Osteoblast (primary cell): ENCODE measurements at regions not wholly inside any gene's neighbourhood (a gene's known extent, or its start where the extent isn't known, plus 50 kb on each side); places are given as distances from the start of the nearest gene placed in this dataset.

ENCODE experiments used
- DNase-seq: peaks from one replicate; pipeline ENCODE4 v3.0.0; 2011; ENCODE audit warnings: low spot score, mixed read lengths; ENCODE audit not compliant: insufficient read length; ENCODE audit errors: missing footprints
- H2AFZ ChIP-seq: 2 replicates; pipeline ENCODE4 v1.6.0; 2011; ENCODE audit warnings: mild to moderate bottlenecking, low read length
- H3K27ac ChIP-seq: 2 replicates; pipeline ENCODE4 v1.5.1; 2011; ENCODE audit warnings: mild to moderate bottlenecking, low read depth, low read length, moderate library complexity
- H3K27me3 ChIP-seq: 2 replicates; pipeline ENCODE4 v1.6.0; 2012; ENCODE audit warnings: mild to moderate bottlenecking, control low read depth, inconsistent platforms, low read length, moderate library complexity; ENCODE audit not compliant: insufficient read depth
- H3K36me3 ChIP-seq: 2 replicates; pipeline ENCODE4 v1.5.1; 2011; ENCODE audit warnings: mild to moderate bottlenecking, low read length, control low read depth, moderate library complexity; ENCODE audit not compliant: insufficient read depth
- H3K4me1 ChIP-seq: 2 replicates; pipeline ENCODE4 v1.5.1; 2011; ENCODE audit warnings: mild to moderate bottlenecking, low read length, control low read depth, moderate library complexity; ENCODE audit not compliant: insufficient read depth
- H3K4me2 ChIP-seq: 2 replicates; pipeline ENCODE4 v1.6.0; 2011; ENCODE audit warnings: mild to moderate bottlenecking, low read length; ENCODE audit not compliant: insufficient read depth
- H3K4me3 ChIP-seq: fragments of 200-600 bp; sonication (generic); 3 replicates; pipeline ENCODE4 v1.5.1; 2012; ENCODE audit warnings: mild to moderate bottlenecking, low read length, inconsistent platforms; ENCODE audit not compliant: insufficient read depth
- H3K79me2 ChIP-seq: 2 replicates; pipeline ENCODE4 v1.6.0; 2012; ENCODE audit warnings: mild to moderate bottlenecking, low read length, control low read depth, inconsistent platforms; ENCODE audit not compliant: insufficient read depth
- H3K9me3 ChIP-seq: 2 replicates; pipeline ENCODE4 v1.5.1; 2011; ENCODE audit warnings: low read depth, low read length, control low read depth
- H4K20me1 ChIP-seq: 2 replicates; pipeline ENCODE4 v1.6.0; 2012; ENCODE audit warnings: mild to moderate bottlenecking, low read length, control low read depth; ENCODE audit not compliant: insufficient read depth
- TF ChIP-seq, protein P1 (sequence below): IDR thresholded peaks from 2 replicates; pipeline ENCODE4 v1.5.1; 2011; ENCODE audit warnings: mild to moderate bottlenecking, low read depth, low read length, moderate library complexity; ENCODE audit errors: extremely low read depth

DNA sequence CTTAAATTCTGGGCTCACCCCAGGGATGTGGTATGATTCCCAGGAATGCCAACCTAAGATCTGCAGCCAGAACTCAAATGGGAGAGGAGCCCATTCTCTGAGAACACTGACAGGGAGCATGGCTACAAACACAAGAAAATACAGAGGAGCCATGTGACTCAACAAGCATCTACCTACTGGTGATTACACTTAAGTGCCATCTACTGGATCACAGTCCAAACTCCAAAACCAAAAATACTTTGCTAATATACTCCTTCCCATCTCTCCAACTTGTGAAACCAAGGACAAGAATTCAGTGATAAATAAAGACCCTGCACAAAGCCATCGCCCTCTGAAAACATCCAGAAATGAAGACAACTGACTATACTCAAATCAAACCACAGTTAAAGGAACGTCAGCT lies 116.9 kb downstream of the NR4A2 start:
- Histone ChIP-seq H3K27me3 (no peaks in the 10 kb centered on the region), H3K4me3 (no peak overlapping the region), H4K20me1 (no peaks in the 10 kb centered on the region), H3K4me2 (no peak overlapping the region), H3K27ac (no peak overlapping the region), H3K79me2 (no peaks in the 10 kb centered on the region), H2AFZ (no peak overlapping the region), H3K4me1 (no peaks in the 10 kb centered on the region), H3K36me3 (no peaks in the 10 kb centered on the region), H3K9me3 (no peaks in the 10 kb centered on the region)
- DNase-seq: no peak
- TF ChIP-seq, protein P1, sequence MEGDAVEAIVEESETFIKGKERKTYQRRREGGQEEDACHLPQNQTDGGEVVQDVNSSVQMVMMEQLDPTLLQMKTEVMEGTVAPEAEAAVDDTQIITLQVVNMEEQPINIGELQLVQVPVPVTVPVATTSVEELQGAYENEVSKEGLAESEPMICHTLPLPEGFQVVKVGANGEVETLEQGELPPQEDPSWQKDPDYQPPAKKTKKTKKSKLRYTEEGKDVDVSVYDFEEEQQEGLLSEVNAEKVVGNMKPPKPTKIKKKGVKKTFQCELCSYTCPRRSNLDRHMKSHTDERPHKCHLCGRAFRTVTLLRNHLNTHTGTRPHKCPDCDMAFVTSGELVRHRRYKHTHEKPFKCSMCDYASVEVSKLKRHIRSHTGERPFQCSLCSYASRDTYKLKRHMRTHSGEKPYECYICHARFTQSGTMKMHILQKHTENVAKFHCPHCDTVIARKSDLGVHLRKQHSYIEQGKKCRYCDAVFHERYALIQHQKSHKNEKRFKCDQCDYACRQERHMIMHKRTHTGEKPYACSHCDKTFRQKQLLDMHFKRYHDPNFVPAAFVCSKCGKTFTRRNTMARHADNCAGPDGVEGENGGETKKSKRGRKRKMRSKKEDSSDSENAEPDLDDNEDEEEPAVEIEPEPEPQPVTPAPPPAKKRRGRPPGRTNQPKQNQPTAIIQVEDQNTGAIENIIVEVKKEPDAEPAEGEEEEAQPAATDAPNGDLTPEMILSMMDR: no peak

DNA sequence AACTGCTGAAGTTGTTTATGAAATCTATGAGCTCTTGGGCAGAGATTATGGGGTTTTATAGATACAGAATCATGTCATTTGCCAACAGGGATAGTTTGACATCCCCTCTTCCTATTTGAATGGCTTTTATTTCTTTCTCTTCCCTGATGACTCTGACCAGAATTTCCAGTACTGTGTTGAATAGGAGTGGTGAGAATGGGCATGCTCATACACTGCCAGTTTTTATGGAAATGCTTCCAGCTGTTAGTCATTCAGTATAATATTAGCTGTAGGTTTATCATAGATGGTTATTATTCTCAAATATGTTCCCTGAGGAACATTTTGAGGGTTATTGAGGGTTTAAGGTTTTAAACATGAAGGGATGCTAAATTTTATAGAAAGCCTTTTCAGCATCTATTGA lies 121.2 kb downstream of the NR4A2 start:
- TF ChIP-seq, protein P1: no peak
- Histone ChIP-seq H3K4me3 (no peak overlapping the region), H3K4me2 (no peak overlapping the region), H3K27ac (no peak overlapping the region), H4K20me1 (no peaks in the 10 kb centered on the region), H2AFZ (no peak overlapping the region), H3K79me2 (no peaks in the 10 kb centered on the region), H3K27me3 (no peaks in the 10 kb centered on the region), H3K4me1 (no peaks in the 10 kb centered on the region), H3K9me3 (no peaks in the 10 kb centered on the region), H3K36me3 (no peaks in the 10 kb centered on the region)
- no peak for DNase-seq

DNA sequence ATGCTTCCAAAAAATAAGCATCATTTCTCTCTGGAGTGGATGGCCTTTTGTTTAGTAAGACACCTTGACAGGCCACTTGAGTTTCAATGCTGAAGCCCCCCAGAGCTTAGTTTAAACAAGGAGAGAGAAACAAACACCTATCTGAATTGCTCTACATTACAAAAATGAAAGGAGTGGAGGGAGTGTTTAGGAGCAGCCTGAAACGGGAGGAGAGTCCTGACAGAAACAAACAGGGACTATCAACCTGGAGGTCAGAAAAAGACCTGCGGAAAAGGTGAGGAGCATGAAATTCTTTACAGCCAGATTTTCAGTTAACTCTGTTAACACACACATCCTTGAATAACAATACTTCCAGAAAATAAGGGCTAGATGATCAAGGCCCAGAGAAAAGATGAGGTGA lies 126.2 kb downstream of the NR4A2 start:
- H3K27ac ChIP-seq: no peak overlapping the region
- no peak overlapping the region for H3K4me2 ChIP-seq
- H3K79me2 ChIP-seq: no peaks in the 10 kb centered on the region
- no peaks in the 10 kb centered on the region for H4K20me1 ChIP-seq
- no peaks in the 10 kb centered on the region for H3K27me3 ChIP-seq
- TF ChIP-seq, protein P1: no peak
- DNase-seq: no peak
- no peaks in the 10 kb centered on the region for H3K9me3 ChIP-seq
- no peaks in the 10 kb centered on the region for H3K36me3 ChIP-seq
- no peak overlapping the region for H3K4me3 ChIP-seq
- H3K4me1 ChIP-seq: no peaks in the 10 kb centered on the region
- H2AFZ ChIP-seq: no peak overlapping the region

DNA sequence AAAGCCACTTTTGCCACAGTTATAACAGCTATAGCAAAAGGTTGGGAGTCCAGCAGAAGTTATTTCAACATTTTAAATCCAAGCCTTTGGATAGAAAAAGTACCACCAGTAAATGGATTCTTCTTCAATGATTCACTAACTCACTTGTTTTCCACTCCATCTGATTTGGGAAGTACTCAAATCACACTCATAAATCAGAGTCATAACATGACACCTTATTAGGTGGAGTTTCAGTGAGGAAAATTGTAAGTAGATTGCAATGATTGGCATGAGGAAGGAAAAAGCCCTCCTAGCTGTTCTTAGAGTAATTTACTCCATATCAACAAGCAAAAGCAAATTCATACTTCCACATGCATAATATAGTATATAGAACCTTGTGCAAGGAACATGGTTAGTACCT lies 132.9 kb downstream of the NR4A2 start:
- H3K4me2 ChIP-seq: no peak overlapping the region

More for the DNA sequence above, 132.9 kb downstream of the NR4A2 start:
- H3K36me3 ChIP-seq: no peaks in the 10 kb centered on the region
- H3K4me3 ChIP-seq: no peak overlapping the region
- no peaks in the 10 kb centered on the region for H4K20me1 ChIP-seq
- no peak for DNase-seq
- H3K4me1 ChIP-seq: no peaks in the 10 kb centered on the region
- H3K9me3 ChIP-seq: no peaks in the 10 kb centered on the region
- H3K79me2 ChIP-seq: no peaks in the 10 kb centered on the region
- no peaks in the 10 kb centered on the region for H3K27me3 ChIP-seq
- TF ChIP-seq, protein P1: no peak
- H2AFZ ChIP-seq: no peak overlapping the region
- H3K27ac ChIP-seq: no peak overlapping the region
